ENCODE measurements at regions not wholly inside any gene's neighbourhood (a gene's known extent, or its start where the extent isn't known, plus 50 kb on each side); places are given as distances from the start of the nearest gene placed in this dataset.

DNA sequence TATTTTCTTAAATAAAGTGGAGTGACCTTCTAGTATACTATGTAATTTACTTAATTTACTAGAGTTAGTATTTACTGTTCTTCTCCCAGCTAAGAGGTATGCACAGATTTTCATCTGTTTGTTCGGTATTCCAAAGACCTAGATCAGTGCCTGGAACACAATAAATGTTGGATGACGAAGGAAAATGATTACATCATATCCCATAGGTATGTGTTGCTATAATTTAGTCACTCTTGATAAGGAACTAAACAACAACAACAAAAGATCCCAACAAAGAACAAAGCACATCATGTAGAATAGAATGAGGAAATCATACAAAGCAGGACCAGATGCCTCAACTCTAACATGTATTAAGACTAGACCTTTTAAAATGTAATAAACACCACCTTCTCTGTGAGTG is 89.6 kb upstream of the ADGRF1 start:
- peaks cover 21 to 38% of the 10 kb centered on the region in 2 experiments for H3K4me1 ChIP-seq (replicated peaks in 1 of 2; ENCODE audit: control insufficient read depth in 2 of 2, insufficient read depth in 2 of 2, low read length in 2 of 2)
- BruUV-seq (replicated peaks), result no TSS peak
- TF ChIP-seq ZNF445 (CRISPR knock-in tag; IDR thresholded peaks at IDR 0.05; ENCODE audit: low read depth) (no peak), ZFP30 (CRISPR knock-in tag; IDR thresholded peaks at IDR 0.05; ENCODE audit: borderline replicate concordance) (no peak), TAL1 (IDR thresholded peaks at IDR 0.05) (no peak), KHSRP (IDR thresholded peaks at IDR 0.05) (no peak), ATF1 (CRISPR knock-in tag; IDR thresholded peaks at IDR 0.05) (no peak), ATF1 (tag; IDR thresholded peaks at IDR 0.05) (no peak), DACH1 (IDR thresholded peaks at IDR 0.05; ENCODE audit: partially characterized antibody) (no peak), MCM3 (IDR thresholded peaks at IDR 0.05) (no peak), PHF8 (IDR thresholded peaks at IDR 0.05; ENCODE audit: borderline replicate concordance, low read length) (no peak), ETV1 (tag; conservative IDR thresholded peaks at IDR 0.05; ENCODE audit: low read depth) (no peak), CEBPB (tag; IDR thresholded peaks at IDR 0.05) (peak; percentile 61)
- TF ChIP-seq, protein P1, sequence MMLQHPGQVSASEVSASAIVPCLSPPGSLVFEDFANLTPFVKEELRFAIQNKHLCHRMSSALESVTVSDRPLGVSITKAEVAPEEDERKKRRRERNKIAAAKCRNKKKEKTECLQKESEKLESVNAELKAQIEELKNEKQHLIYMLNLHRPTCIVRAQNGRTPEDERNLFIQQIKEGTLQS (IDR thresholded peaks at IDR 0.05), result peak; percentile 50; the same call in 1 of the 2 replicates
- TF ChIP-seq, protein P1 (CRISPR knock-in tag; conservative IDR thresholded peaks at IDR 0.05), result no peak
- TF ChIP-seq, protein P2, sequence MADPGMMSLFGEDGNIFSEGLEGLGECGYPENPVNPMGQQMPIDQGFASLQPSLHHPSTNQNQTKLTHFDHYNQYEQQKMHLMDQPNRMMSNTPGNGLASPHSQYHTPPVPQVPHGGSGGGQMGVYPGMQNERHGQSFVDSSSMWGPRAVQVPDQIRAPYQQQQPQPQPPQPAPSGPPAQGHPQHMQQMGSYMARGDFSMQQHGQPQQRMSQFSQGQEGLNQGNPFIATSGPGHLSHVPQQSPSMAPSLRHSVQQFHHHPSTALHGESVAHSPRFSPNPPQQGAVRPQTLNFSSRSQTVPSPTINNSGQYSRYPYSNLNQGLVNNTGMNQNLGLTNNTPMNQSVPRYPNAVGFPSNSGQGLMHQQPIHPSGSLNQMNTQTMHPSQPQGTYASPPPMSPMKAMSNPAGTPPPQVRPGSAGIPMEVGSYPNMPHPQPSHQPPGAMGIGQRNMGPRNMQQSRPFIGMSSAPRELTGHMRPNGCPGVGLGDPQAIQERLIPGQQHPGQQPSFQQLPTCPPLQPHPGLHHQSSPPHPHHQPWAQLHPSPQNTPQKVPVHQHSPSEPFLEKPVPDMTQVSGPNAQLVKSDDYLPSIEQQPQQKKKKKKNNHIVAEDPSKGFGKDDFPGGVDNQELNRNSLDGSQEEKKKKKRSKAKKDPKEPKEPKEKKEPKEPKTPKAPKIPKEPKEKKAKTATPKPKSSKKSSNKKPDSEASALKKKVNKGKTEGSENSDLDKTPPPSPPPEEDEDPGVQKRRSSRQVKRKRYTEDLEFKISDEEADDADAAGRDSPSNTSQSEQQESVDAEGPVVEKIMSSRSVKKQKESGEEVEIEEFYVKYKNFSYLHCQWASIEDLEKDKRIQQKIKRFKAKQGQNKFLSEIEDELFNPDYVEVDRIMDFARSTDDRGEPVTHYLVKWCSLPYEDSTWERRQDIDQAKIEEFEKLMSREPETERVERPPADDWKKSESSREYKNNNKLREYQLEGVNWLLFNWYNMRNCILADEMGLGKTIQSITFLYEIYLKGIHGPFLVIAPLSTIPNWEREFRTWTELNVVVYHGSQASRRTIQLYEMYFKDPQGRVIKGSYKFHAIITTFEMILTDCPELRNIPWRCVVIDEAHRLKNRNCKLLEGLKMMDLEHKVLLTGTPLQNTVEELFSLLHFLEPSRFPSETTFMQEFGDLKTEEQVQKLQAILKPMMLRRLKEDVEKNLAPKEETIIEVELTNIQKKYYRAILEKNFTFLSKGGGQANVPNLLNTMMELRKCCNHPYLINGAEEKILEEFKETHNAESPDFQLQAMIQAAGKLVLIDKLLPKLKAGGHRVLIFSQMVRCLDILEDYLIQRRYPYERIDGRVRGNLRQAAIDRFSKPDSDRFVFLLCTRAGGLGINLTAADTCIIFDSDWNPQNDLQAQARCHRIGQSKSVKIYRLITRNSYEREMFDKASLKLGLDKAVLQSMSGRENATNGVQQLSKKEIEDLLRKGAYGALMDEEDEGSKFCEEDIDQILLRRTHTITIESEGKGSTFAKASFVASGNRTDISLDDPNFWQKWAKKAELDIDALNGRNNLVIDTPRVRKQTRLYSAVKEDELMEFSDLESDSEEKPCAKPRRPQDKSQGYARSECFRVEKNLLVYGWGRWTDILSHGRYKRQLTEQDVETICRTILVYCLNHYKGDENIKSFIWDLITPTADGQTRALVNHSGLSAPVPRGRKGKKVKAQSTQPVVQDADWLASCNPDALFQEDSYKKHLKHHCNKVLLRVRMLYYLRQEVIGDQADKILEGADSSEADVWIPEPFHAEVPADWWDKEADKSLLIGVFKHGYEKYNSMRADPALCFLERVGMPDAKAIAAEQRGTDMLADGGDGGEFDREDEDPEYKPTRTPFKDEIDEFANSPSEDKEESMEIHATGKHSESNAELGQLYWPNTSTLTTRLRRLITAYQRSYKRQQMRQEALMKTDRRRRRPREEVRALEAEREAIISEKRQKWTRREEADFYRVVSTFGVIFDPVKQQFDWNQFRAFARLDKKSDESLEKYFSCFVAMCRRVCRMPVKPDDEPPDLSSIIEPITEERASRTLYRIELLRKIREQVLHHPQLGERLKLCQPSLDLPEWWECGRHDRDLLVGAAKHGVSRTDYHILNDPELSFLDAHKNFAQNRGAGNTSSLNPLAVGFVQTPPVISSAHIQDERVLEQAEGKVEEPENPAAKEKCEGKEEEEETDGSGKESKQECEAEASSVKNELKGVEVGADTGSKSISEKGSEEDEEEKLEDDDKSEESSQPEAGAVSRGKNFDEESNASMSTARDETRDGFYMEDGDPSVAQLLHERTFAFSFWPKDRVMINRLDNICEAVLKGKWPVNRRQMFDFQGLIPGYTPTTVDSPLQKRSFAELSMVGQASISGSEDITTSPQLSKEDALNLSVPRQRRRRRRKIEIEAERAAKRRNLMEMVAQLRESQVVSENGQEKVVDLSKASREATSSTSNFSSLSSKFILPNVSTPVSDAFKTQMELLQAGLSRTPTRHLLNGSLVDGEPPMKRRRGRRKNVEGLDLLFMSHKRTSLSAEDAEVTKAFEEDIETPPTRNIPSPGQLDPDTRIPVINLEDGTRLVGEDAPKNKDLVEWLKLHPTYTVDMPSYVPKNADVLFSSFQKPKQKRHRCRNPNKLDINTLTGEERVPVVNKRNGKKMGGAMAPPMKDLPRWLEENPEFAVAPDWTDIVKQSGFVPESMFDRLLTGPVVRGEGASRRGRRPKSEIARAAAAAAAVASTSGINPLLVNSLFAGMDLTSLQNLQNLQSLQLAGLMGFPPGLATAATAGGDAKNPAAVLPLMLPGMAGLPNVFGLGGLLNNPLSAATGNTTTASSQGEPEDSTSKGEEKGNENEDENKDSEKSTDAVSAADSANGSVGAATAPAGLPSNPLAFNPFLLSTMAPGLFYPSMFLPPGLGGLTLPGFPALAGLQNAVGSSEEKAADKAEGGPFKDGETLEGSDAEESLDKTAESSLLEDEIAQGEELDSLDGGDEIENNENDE (IDR thresholded peaks at IDR 0.05; ENCODE audit: low read depth, low read length), result no peak

More for the DNA sequence above, 89.6 kb upstream of the ADGRF1 start:
- DNase-seq (ENCODE audit: extremely low read depth in 1 of 4, low spot score in 3 of 4), result no peak
- Histone ChIP-seq H3K36me3 (ENCODE audit: control insufficient read depth, insufficient read depth, low read length) (no peaks in the 10 kb centered on the region), H3K9ac (ENCODE audit: insufficient read depth in 1 of 2, low read depth in 2 of 2, low read length in 2 of 2) (no peak overlapping the region), H3K27me3 (ENCODE audit: control insufficient read depth in 2 of 2, insufficient read depth in 2 of 2, low read length in 2 of 2) (no peaks in the 10 kb centered on the region), H3K27ac (ENCODE audit: extremely low read depth, low read depth, low read length) (no peak overlapping the region), H4K20me1 (replicated peaks; ENCODE audit: control insufficient read depth, insufficient read depth, low read length) (no peaks in the 10 kb centered on the region), H3K79me2 (ENCODE audit: control insufficient read depth, insufficient read depth, low read length) (no peaks in the 10 kb centered on the region), H2AFZ (ENCODE audit: low read depth, low read length) (no peak overlapping the region), H3K4me3 (no peak overlapping the region), H3K4me2 (ENCODE audit: insufficient read depth, low read length) (no peak overlapping the region), H3K9me3 (replicated peaks; ENCODE audit: control insufficient read depth, insufficient read depth, low read depth, low read length) (no peaks in the 10 kb centered on the region), H3K9me1 (ENCODE audit: control insufficient read depth, insufficient read depth, low read length) (no peaks in the 10 kb centered on the region)
- FAIRE-seq, result no peak
- intact Hi-C loops (cut with micrococcal nuclease) (no loop called here), in situ Hi-C loops (cut with MboI) (no loop called here)
- WGBS (ENCODE audit: insufficient coverage, low coverage, missing lambda C conversion rate), result 75% methylated on average over 2 of the region's 2 CpGs
- ChIA-PET CTCF (ENCODE audit: low intra/inter-chr PET ratio) (no interaction called here), POLR2A (no interaction called here)
- no peak for ATAC-seq
